PC-9 (cell line): ENCODE measurements at regions not wholly inside any gene's neighbourhood (a gene's known extent, or its start where the extent isn't known, plus 50 kb on each side); places are given as distances from the start of the nearest gene placed in this dataset.
"Not testable (repeated sequence)": the region's sequence is repeated elsewhere in the genome, so short reads cannot be mapped to it uniquely, and the experiment has no call there.

Experiments
- CTCF ChIP-seq: fragments of 200-600 bp; sonication (generic); conservative IDR thresholded peaks from 2 replicates; pipeline ENCODE4 v1.6.1; 2017; ENCODE audit warnings: mixed run types, antibody characterized with exemption, mild to moderate bottlenecking, moderate library complexity
- EZH2 ChIP-seq: fragments of 200-600 bp; sonication (generic); IDR thresholded peaks from 2 replicates; pipeline ENCODE4 v1.8.0; 2017; ENCODE audit warnings: antibody characterized with exemption, low read depth

DNA sequence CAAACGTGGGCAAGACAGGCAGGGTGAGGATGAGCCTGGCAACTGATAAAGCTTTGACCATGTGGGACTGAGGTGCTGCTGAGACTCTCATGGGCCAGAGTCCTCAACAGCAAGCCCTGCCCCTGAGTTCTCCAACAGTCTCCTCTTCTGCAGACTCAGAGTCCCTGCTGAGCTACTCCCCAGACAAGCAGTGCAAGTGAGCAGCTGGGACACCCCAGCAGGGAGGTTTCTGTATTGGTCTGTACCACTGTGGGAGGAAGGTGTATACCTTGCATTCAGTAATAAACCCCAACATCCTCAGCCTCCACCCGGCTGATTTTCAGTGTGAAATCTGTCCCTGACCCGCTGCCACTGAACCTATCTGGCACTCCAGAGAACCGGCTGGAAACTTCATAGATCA lies 542.5 kb downstream of the RPIA start:
- TF ChIP-seq CTCF, EZH2: not testable (repeated sequence)
